HS-27A (cell line): ENCODE measurements at regions not wholly inside any gene's neighbourhood (a gene's known extent, or its start where the extent isn't known, plus 50 kb on each side); places are given as distances from the start of the nearest gene placed in this dataset.

Experiments
- DNase-seq: peaks from one replicate; pipeline ENCODE4 v3.0.0-alpha.2; 2012; ENCODE audit warnings: low read depth, missing footprints

DNA sequence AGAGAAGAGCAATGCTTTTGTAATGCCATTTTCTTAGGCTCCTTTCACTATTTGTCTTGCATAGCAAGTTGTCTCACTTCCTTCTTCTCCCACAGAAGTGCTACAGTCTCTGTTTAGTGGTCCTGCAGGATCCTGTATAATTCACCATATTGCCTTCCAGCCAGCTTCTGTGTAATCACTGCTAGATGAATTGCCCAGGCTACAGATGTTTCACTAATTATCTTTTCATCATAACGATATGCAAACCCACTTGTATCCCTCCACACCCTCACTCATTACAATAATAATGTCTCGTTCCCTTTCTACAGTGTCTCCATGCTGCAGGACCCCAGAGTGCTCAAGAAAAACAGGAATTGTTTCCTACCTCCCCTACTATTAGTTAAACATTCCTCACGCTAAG lies 402.9 kb downstream of the TBL1XR1 start:
- no peak for DNase-seq

DNA sequence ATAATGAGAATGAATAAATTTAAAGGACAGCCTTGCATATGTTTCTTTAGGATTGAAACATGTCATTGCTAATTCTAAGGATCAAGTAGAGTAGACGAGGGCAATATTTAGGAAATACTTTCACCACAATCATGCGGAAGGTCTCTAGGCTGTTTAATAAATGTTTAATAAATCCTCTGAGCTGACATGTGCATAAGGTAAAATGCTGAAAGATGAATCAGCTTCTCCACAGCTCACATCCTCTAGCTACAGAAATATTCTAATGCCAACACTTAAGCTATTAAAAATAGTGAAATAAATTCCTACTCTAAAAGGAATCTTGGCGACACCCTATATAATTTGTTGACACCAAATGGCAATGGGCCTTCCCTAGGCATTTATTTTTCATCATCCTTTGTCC lies 407.3 kb downstream of the TBL1XR1 start:
- no peak for DNase-seq

DNA sequence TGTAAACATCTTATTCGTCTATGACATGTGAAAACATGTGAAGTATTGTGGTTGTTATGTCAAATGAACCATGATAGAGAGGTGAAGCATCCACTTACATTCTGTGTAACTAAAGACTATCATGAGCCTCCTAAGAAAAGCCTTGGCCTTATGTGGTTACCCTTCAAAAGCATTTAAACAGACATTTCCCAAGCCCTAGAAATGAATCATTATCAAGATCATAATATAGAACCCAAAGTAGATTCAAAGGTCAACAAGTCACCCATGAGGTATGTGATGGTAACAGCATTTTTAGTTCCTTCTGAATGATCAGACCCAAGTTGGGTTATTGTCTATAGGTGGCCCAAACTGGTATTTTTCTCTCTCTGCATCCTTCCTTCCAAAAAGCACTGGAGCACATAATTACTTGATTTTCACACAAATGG lies 408.0 kb downstream of the TBL1XR1 start:
- no peak for DNase-seq

DNA sequence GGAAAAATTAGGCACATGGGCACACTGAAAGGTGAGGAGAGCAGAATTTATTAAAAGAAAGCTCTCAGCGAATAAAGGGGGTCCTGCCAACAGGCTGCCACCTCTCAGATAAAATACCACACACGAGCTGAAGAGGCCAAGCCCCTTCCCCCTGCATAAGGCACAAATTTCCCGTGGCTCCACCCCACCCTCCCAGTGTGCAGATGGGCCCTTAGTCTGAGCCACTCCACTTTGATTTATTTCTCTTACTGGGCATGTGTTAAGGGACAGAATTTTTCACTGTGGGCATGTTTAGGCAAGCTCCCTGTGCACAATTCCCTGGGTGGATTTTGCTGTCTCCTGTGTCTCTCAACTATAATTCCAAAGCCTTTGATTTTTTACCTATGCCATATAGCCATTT lies 409.8 kb downstream of the TBL1XR1 start:
- no peak for DNase-seq

DNA sequence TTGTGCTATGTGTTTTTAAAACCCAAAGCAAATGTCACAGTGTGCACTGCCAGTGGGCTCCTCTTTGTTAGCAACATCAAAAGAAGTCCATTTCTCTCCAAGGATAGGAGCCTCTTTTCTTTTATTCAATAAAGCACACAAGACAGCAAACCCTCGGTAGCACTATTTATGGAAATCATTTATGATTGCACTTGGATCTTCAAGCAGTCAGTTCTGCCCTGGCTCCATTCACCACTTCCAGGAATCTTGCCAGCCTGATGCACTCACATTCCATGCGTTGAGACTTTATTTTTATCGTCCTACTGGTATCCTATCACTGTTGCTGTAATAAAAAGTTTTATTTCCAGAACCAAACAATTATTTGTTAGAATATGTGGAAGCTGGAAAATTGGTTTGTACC lies 412.1 kb downstream of the TBL1XR1 start:
- DNase-seq: no peak

DNA sequence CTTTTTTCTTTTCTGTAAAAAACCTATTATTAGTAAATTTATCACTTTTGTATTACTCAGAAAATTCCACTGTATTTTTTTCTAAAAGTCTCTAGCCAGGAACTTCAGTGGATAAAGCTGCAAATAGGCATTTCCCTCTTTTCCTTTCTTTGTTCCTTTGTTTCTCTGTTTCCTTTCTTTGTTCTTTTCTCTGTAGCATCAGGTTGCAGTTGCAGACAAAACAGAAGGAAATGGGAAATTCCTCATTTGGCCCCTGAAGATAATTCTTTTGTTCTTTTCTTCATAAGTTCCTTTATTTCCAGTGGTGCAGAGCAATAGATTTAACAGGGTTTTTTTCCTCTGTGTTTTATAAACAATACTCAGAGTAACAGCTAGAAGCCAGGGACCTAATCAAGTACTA lies 416.5 kb downstream of the TBL1XR1 start:
- DNase-seq: no peak

DNA sequence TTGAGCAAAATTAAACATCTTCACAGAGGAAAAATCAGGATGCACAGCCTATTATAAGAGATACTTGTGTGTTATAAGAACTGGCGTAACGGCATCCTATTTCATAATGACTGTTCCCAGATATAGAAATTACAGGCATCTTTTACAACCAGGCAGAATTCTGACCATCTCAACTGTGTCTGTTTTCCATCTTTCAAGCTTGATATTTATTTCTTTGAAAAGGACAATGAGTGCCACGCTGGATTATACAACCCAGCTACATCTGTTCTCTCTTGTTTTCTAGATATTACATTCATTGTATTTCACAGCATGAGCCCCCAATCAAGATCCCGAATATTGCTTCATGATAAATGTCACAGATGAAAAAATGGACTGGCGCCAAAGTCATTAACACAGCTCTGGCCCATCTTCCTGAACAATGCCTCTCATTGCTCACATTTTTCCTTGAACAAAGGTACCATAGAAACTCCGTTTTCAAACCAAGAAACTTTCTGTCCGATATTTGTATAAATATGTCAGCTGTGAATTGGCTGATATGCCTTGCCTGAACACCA lies 420.6 kb downstream of the TBL1XR1 start:
- no peak for DNase-seq

DNA sequence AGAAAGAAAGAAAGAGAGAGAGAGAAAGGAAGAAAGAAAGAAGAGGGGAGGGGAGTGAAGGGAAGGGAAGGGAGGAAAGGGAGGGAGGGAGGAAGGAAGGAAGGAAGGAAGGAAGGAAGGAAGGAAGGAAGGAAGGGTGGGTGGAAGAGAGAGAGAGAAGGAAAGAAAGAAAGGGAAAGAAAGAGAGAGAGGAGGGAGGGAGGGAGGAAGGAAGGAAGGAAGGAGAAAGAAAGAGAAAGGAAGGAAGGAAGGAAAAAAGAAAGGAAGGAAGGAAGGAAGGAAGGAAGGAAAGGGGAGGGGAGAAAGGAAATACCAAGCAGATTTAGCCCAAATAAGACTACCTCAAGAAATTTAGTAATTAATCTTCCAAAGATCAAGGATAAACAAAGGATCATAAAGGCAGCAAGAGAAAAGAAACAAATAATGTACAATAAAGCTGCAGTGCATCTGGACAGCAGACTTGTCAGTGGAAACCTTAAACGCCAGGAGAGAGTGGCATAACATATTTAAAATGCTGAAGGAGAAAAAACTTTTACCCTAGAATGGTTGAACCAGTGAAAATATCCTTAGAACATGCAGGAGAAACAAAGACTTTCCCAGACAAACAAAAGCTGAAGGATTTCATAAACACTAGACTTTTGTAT lies 427.6 kb downstream of the TBL1XR1 start:
- DNase-seq: no peak

DNA sequence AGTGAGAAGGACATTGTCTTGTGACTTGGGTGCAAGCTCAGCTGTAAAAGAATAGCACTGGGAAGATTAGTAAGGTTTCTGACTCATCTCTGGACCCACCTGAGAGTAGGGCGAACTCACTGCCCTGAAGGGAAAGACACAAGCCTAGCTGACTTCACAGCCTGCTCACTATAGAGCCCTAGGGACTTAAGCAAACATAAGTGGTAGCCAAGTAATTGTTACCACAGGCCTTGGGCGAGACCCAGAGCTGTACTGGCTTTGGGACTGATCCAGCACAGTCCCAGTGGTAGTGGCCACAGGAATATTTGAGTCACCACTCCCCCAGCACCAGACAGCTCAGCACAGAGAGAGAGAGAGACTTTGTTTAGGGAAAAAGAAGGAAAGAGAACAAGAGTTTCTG lies 429.9 kb downstream of the TBL1XR1 start:
- DNase-seq: peak; percentile 9

DNA sequence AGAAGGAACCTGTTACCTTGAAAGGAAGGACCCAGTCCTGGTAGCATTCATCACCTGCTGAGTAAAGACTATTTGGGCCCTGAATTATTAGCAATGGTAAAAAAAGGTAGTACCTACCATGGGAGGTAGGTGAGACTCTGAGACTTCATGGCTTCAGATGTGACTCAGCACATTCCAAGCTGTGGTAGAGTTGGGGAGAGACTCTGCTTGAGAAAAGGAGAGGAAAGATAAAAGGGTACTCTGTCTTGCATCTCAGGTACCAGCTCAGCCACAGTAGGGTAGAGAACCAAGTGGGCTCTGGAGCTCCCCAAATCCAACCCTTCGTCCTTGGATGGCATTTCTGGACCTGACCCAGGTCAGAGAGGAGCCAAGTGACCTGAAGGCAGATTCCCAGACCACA lies 430.4 kb downstream of the TBL1XR1 start:
- DNase-seq: no peak

DNA sequence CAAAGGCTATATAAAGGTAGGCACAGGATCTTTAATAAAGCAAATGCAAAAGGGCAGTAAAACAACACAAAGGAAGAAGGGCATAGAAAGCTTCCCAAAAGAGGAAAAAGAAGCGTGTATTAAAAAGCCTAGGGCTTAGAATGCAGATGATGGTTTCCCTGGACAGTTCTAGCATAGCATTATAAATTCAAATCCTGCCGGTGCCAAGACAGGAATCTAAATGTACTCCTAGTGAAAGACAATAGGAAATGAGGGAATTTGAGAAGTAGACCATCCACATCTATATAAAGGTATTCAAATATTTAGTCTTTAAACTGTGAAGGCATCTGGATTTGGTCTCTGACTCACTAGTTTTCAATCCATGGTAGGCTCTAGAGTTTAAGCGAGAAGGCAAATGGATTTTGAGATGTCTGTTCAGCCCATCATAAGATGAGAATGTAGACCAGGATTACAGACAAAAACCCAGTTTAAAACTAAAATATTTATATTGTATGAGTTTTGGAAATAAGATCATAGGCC lies 431.8 kb downstream of the TBL1XR1 start:
- DNase-seq: no peak

DNA sequence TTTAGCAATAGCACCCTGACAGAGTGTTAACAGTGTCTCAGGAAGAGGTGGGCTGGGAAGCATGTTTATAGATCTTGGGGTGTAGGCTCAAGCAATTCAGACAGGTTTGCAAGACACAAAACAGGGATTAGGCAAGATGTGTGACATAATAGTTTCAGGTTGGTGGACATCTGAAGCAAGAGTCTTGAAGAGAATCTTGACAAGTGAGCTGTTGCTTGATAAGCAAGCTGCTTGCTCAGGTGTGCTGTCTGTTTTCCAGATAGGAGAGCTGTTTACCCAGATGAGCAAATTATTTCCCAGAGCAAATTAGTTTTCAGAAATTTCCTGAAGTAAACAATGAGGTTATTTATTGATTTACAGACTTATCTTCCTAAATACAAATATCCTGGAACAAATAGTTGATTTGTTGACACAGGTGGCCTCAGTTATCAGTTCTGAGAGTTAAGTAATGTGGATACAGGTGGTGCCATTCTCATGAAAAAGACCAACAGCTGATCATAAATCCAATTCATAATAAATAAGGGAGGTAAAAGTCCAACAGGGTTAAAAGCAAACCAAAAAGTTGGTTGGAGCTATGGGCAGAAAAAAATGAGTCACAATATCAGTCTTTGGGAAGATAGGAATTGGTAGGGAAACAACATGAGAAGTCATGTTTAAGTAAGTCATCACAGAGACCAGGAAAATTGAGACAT lies 437.3 kb downstream of the TBL1XR1 start:
- no peak for DNase-seq

DNA sequence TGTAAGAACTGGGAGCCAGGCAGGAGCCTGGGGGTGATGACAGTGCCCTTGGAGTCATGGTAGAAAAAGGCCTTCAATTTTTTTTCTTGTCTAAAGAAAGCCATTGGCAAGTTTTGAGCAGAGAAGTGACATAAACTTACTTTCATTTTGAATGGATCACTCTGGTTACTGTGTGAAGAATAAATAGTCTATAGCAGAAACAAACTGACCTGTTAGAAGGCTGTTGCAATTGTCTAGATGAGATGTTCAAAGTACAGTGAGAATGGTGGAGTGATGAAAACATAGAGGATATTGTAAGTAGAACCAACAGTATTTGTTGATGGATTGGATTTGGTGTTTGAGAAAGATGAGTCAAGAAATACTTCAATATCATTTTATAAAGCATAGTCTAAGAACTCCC lies 439.9 kb downstream of the TBL1XR1 start:
- DNase-seq: no peak

DNA sequence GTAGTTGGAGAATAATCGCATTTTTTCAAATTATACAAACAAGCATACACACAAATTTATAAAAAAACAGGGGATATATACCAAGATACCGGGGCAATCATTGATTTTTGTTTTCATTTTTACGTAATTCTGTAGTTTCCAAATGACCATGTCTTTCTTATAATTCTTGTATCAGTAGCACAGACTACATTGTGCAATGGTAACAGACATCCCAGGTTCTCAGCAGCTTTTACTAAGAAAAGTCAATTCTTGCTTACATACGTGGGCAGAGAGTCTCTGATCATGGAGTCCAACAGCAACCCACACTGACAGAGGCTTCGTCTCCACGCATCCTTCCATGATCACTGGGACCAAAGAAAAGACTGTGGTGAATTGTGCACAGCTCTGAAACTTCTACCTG lies 441.3 kb downstream of the TBL1XR1 start:
- no peak for DNase-seq

DNA sequence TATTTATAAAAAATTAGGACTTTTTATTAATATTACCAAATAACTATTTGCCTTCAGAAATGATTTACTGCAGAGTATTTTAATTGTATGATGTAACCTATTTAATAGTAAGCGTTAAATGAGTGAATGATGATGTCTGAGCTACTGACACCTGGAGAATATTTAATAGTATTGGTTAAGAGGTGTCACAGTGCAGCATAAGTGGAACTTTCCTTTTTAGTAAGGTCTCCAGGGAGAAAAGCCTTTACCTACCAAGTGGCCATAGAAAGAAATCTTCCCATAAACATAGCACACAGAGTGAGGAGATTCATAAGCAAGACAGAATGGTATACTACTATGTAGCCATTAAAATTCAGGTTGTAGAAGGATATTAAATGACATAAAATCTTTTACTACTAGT lies 441.7 kb downstream of the TBL1XR1 start:
- DNase-seq: no peak

DNA sequence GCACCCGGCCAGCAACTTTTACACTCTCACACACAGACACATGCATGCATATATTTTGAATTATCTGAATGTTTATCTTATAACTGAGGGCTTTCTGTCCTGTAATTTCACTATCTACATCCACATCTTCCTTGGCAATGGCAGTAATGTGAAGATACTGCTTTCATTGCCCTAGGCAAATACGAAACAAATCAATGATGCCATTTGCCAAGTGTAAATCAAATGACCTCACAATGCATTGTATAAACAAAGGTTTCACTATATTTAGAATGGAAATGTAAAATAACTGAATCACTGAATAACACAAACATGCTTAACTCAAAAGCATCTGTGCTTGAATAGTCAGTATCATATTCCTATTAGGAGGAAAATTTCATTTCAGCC lies 455.6 kb downstream of the TBL1XR1 start:
- no peak for DNase-seq

DNA sequence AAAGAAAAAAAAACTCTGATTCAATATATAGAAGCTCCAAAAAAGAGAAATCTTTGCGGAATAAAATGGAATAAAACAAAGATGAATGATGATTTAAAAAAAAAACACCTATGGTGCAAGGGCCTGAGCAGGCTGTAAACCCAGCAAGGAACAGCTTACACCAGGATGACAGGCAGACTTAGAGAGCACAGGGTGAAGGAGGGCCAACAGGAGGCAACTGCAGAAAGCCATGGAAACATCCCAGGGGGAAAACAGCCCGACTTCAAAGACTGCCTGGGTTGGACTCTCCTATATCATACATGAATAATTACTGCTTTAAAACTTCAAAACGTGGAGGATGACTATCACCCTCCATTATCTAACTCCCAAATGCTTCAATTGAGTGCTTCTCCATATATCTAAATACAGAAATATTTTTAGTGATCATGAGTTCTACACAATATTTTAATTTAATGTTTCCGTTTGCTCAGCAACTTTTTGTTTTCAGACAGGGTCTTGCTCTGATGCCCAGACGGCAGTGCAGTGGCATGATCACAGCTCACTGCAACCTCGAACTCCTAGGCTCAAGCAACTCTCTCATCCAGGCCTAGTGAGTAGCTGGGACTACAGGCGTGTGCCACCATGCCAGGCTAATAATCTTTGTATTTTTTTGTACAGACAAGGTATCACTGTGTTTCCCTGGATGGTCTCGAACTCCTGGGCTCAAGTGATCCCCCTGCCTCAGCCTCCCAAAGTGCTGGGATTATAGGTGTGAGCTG lies 456.2 kb downstream of the TBL1XR1 start:
- DNase-seq: no peak

DNA sequence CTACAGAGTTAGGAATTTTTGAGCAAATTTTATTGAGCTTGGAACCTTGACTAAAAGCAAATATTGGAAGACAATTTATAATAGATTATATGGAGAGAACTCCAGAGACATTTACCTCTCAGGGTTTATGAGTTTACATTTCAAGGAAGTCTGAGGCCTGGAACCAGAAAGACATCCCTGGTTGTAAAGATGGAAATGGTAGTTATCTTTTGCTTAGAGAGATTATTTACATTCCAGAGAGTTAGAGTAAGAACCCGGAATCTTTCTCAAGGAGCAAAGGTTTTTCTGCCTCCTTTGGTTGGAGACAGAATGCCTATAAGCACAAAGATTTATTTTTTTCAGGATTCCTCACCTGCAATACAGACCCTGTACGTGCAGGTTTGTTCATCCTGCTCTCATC lies 458.1 kb downstream of the TBL1XR1 start:
- DNase-seq: no peak

DNA sequence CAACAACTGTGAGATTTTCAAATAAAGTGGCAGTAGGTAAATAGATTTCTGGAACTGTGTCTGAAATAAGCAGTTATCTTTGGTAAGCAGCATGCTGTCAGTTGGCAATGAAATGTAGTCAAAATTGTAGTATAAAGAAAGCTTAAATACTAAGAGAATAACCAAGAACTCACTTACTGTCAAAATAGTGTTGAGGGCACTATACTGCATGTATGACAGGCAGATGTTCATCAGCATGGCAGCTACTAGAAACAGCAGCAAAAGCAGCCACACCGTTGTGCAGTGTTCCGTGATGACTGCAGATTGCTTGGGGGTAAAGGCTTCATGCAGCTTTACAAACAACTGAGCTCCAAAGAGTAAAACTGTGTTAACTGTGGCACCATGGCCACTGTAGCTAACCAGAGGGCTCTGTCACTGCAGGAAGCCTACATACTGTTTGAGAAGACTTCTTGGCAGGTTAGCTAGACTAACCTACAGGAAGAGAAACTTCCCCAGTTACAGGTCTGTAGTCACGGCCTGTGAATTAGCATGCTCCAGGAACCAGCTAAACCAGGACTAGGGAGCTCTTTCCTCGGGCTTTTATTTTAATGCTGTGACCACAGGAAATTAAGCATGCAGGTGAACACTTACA lies 459.7 kb downstream of the TBL1XR1 start:
- no peak for DNase-seq

DNA sequence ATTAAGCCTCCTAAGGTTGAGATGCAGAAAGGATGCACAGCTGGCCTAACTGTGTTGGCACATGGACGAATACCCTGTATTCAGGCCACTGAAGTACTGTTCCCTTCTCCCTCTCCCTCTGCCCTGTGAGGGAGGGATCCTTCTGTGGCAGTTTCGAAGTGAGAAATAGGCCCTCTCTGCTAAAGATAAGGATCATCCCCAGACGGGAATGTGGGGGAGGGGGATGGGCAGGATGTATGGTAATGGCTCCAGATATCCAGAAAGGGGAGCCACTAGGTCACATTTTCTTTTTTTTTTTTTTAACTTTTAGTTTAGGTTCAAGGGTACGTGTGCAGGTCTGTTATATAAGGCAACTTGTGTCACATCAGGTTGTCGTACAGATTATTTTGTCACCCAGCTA lies 463.1 kb downstream of the TBL1XR1 start:
- no peak for DNase-seq

DNA sequence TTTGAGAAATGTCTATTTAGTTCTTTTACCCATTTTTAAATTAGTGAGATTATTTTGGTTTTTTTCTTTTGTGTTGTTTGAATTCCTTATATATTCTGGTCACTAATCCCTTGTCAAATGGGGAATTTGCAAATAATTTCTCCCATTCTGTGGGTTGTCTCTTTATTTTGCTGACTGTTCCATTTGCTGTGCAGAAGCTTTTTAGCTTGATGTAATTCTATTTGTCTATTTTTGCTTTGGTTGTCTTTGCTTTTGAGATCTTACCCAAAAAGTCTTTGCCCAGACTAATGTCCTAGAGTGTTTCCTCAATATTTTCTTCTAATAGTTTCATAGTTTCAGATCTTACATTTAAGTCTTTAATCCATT lies 472.9 kb downstream of the TBL1XR1 start:
- no peak for DNase-seq

DNA sequence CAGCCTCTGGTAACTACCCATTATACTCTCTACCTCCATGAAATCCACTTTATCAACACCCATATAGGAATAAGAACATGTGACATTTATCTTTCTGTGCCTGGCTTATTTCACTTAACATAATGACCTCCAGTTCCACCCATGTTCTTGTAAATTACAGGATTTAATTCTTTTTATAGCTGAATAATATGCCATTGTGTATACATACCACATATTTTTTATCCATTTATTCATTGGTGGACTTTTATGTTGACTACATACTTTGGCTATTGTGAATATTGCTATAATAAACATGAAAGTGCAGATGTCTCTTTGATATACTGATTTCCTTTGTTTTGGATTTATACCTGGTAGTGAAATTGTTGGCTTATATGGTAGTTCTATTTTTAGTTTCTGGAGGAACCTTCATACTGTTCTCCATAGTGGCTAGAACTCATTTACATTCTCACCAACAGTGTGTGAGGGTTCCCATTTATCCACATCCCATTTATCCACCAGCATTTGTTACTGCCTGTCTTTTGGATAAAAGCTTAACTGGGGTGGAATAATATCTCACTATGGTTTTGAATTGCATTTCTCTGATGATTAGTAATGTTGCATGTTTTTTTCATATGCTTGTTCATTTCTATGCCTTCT lies 473.4 kb downstream of the TBL1XR1 start:
- DNase-seq: no peak
